GM23338 (cell line): ENCODE measurements at regions not wholly inside any gene's neighbourhood (a gene's known extent, or its start where the extent isn't known, plus 50 kb on each side); places are given as distances from the start of the nearest gene placed in this dataset.

Experiments
- CTCF ChIP-seq, 2 experiments: fragments of 200-600 bp in 1 of 2; sonication (generic) in 1 of 2; conservative IDR thresholded peaks; 2 replicates each; pipeline versions ENCODE4 v1.5.1 to v1.6.1; 2016 to 2017; ENCODE audit warnings: antibody characterized with exemption in 2 of 2, low read depth in 2 of 2, mild to moderate bottlenecking in 2 of 2, moderate library complexity in 1 of 2
- EZH2 ChIP-seq: fragments of 200-600 bp; sonication (generic); IDR thresholded peaks from one replicate; pipeline ENCODE4 v1.8.0; 2017; ENCODE audit warnings: antibody characterized with exemption, mild to moderate bottlenecking, low read depth; ENCODE audit not compliant: unreplicated experiment

GRCh38 chr1:173315296-173315695 lies 108.2 kb upstream of the TNFSF4 start:
- TF ChIP-seq CTCF (conservative IDR thresholded peaks at IDR 0.05; ENCODE audit: low read depth in 2 of 2) (no peak), EZH2 (no peak)
